HG03575 (cell line): ENCODE measurements at regions not wholly inside any gene's neighbourhood (a gene's known extent, or its start where the extent isn't known, plus 50 kb on each side); places are given as distances from the start of the nearest gene placed in this dataset.
A peak's percentile ranks its signal among the peaks of the same experiment; 100 is the strongest.

Source experiments
- ATAC-seq: cut with Tn5 transposase; IDR thresholded peaks from one replicate; pipeline ENCODE4 v1.9.1; 2021; ENCODE audit not compliant: unreplicated experiment, insufficient number of reproducible peaks, low FRiP score; ENCODE audit errors: extremely low read depth

DNA sequence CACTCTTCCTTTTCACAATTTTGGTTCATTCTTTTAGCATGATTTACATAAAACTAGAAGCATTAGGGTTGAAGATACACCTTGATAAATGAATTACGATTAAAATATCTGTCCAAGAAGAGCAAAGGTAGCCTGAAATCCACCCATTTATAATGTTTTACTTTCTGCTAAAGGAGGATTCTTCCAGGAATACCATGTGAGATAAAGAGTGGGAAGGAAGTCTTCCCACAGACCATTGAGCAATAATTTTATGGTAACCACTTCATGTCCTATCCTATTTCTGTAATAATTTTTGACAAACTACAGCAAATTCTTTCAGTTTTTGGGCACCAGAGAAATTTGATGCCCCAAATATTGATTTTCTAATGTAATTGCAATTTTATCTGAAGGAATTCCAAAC lies 150.6 kb upstream of the STEAP4 start:
- ATAC-seq, result no peak

DNA sequence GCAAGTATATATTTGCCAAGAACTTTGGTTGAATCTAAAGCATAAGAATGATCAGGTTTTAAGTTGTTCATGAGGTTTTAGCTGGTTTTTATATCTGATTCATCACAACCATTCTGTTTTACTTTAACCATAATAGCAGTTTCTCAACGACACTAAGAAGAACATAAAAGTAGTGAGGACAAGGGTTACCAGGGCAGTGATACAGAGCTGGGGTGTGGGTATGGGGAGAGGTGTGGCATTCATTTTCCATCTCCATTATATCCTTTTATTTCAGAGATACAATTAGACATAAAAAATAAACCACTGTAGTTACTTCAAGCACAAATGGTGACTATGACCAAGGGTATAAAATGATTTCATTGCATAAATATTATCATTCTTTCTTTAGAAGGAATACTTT lies 149.8 kb upstream of the STEAP4 start:
- ATAC-seq, result no peak

DNA sequence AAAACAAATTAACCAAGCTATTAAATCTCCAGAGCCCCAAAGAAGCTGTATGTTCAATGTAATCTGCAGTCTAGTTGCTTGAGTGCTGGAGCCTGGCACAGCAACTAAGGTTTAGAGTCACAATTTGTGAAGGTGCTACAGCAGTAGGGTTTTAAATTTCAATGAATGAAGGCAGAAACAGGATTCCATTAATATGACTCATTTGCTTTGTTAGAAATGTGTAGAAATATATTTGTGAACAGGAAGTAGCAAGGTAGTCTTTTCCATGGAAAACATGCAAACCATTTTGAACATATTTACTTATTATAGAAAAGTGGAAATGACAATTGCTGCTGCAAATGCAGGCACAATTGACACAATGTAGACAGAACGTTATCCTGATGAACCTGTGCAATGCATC lies 149.0 kb upstream of the STEAP4 start:
- ATAC-seq, result no peak

GRCh38 chr7:88452646-88453045 lies 146.0 kb upstream of the STEAP4 start:
- ATAC-seq, result no peak

DNA sequence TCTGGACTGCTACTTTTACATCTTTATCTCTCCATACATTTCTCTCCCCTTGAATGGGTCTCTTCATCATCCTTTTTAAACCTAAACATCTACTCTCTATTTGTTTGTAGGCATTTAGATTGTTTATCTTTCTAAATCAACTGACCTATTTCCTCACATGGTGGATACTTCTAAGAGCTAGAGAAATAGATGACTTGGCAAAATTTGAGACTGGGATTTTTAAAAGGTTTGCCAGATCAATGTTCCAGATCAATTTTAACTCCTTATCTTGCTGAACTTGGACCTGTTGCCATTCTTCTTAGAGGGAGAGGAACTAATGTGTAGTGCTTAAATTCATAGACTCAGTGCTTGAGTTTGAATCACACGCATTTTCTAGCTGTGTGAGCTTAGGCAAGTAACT lies 144.2 kb upstream of the STEAP4 start:
- ATAC-seq, result no peak

DNA sequence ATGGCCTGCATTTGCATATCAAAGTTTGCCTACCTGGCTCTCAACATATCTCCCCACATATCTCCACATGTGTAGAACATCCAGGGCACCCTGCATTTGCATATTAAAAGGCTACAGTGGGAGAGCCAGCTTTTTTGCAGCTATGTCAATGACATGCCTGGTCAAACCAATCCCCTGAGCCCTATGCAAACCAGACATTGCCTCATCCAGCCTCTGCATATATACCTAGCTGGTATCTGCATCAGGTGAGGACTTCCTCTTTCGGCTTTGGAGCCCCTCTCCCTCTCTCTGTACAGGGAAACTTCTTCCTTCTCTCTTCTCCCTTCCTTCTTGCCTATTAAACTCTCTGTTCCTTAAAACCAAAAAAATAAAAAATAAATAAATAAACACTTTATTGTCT lies 142.7 kb upstream of the STEAP4 start:
- ATAC-seq, result no peak

DNA sequence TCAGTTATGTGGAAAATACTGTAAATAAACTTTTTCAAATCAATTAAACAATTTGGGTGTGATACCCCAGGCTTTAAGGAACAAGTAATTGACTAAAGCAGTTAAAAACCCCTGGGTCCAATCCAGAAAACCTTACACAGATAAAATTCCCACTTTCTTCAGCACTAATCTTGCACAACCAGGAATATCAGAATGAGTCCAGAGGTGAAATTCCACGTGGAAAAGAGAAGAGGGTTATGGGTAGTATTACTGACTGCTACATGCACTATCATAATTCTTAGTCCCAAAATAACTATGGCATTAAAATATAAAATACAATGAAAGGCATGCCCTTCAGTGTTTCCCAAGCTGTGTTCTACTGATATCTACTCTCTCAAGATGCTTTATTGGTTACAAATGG lies 135.7 kb upstream of the STEAP4 start:
- ATAC-seq, result no peak

DNA sequence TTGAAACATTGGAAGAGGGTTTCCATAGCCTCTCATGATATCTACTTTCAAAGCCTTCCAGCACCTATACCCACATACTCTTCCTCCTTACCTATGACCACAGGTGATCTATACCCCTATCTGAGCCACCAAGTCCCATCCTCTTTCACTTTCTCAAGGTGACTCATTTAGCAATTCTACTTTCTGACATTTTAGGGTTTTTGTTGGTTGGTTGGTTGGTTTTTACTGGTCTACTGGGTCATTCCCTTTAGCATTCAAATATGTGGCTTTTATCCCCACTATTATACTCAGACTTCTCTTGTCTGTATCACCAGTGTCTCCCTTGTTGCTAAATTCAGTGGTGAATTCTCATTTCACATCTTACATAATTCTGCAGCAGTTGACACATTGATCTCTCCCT lies 130.4 kb upstream of the STEAP4 start:
- ATAC-seq, result no peak

- ATAC-seq, result no peak
These were observed 125.6 kb upstream of the STEAP4 start for GRCh38 chr7:88432301-88432700.

GRCh38 chr7:88431882-88432281 lies 125.2 kb upstream of the STEAP4 start:
- ATAC-seq, result no peak

DNA sequence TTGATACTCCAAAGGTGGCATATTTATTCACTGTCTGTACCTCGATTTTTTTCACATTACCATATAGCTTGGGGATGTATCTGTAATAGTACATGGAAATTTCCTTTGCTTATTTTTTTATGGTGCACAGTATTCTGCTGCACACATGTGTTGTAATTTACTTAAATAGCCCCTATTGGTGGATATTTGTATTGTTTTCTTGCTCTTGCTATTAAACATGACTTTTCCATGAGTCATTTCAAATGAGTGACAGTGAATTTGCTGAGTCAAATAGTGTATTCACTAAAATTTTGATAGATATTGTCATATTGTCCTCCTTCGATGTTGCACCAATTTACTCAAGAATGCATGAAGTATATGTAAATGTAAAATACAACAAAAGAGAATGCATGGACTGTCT lies 122.7 kb upstream of the STEAP4 start:
- no peak for ATAC-seq

DNA sequence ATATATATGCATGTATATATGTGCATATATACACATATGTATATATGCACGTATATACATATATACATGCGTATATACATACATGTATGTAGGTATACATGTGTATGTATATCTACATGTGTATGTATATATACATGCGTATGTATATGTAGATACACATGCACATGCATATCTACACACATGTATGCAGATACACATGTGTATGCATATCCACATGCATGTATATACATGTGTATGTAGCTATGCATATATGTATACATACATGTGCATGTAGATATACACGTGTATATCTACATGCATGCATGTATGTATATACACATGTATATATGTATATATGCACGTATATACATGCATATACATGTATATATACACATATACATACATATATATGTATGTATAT lies 95.8 kb upstream of the STEAP4 start:
- ATAC-seq, result no peak

DNA sequence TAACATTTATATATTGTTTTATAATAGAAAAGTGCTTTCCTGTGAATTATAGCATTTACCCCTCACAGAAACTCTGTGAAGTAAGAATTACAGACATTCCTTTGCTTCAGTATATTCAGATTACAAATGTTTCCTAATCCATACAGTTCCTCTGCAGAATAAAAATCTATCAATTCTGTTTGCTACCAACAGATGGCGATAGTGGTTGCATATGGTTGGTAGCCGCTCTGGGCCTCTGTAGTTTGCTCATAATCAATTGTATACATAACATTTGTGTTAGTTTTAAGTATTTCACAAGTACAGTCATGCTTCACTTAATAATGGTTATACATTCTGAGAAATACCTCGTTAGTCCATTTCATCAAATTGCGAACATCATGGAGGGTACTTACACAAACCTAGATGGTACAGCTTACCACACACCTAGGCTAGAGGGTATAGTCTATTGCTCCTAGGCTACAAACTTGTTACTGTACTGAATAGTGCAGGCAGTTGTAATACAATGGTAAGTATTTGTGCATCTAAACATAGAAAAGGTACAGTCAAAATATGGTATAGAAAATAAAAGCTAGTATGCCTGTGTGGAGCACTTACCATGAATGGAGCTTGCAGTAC lies 94.4 kb upstream of the STEAP4 start:
- peak; percentile 33 for ATAC-seq

- no peak for ATAC-seq
These were observed 93.1 kb upstream of the STEAP4 start for GRCh38 chr7:88399696-88400240.

- no peak for ATAC-seq
These were observed 92.3 kb upstream of the STEAP4 start for GRCh38 chr7:88399036-88399435.

- no peak for ATAC-seq
These were observed 91.8 kb upstream of the STEAP4 start for GRCh38 chr7:88398459-88398858.

- peak; percentile 5 for ATAC-seq
These were observed 90.2 kb upstream of the STEAP4 start for GRCh38 chr7:88396948-88397322.

- ATAC-seq, result peak; percentile 79
These were observed 89.7 kb upstream of the STEAP4 start for GRCh38 chr7:88396295-88396947.

- no peak for ATAC-seq
These were observed 89.0 kb upstream of the STEAP4 start for GRCh38 chr7:88395715-88396114.

- ATAC-seq, result no peak
These were observed 84.6 kb upstream of the STEAP4 start for GRCh38 chr7:88391247-88391646.

GRCh38 chr7:88387368-88387767 lies 80.7 kb upstream of the STEAP4 start:
- ATAC-seq, result no peak
